ENCODE measurements at regions not wholly inside any gene's neighbourhood (a gene's known extent, or its start where the extent isn't known, plus 50 kb on each side); places are given as distances from the start of the nearest gene placed in this dataset.

DNA sequence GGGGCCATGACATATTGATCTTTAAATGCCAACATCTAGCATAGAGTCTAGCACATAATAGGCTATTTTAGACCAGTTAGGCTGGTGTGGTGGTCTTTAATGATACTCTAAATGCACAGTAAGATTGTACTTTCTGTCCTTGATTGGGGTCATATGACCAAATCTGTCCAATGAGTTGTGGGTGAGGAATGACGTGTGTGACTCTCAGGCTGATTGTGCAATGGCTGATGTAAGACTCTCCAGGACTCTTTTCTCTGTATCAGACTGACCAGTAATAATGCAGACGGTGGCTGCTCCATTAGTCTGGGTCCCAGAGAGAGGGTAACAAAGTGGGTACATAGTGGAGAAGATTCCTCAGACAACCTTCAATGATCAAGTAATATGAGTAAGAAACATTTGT lies 541.6 kb upstream of the CAMK1G start:
- TF ChIP-seq, protein P1, sequence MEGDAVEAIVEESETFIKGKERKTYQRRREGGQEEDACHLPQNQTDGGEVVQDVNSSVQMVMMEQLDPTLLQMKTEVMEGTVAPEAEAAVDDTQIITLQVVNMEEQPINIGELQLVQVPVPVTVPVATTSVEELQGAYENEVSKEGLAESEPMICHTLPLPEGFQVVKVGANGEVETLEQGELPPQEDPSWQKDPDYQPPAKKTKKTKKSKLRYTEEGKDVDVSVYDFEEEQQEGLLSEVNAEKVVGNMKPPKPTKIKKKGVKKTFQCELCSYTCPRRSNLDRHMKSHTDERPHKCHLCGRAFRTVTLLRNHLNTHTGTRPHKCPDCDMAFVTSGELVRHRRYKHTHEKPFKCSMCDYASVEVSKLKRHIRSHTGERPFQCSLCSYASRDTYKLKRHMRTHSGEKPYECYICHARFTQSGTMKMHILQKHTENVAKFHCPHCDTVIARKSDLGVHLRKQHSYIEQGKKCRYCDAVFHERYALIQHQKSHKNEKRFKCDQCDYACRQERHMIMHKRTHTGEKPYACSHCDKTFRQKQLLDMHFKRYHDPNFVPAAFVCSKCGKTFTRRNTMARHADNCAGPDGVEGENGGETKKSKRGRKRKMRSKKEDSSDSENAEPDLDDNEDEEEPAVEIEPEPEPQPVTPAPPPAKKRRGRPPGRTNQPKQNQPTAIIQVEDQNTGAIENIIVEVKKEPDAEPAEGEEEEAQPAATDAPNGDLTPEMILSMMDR (IDR thresholded peaks at IDR 0.05) = no peak
- no peak for TF ChIP-seq ZFX (IDR thresholded peaks at IDR 0.05; ENCODE audit: borderline replicate concordance)
